Lower leg skin (tissue), 4 donors: ENCODE measurements at regions not wholly inside any gene's neighbourhood (a gene's known extent, or its start where the extent isn't known, plus 50 kb on each side); places are given as distances from the start of the nearest gene placed in this dataset.

ENCODE experiments used
- DNase-seq, 2 donors: peaks; one replicate each; pipeline ENCODE4 v3.0.0-alpha.2; 2019; ENCODE audit warnings: low spot score in 2 of 2
- H3K4me3 ChIP-seq: fragments of 200-600 bp; sonication (generic); 2 replicates; pipeline ENCODE4 v1.5.1; 2017; ENCODE audit warnings: mild to moderate bottlenecking, low read depth; ENCODE audit not compliant: poor library complexity, severe bottlenecking
- POLR2A ChIP-seq, 2 donors: fragments of 450-650 bp; IDR thresholded peaks; one replicate each; pipeline ENCODE4 v1.6.1; 2016 to 2017; ENCODE audit warnings: antibody characterized with exemption in 2 of 2, mild to moderate bottlenecking in 1 of 2, moderate library complexity in 1 of 2
- WGBS, 2 donors: methylation state at CpG; one replicate each; pipeline ENCODE4 v1.1.5; 2018; 5-methylcytosine and 5-hydroxymethylcytosine counted together
- intact Hi-C: fragments of 100-400 bp; cut with DNase I; formaldehyde crosslinking; loops from one replicate; pipeline ENCODE4 v1.15.0; 2023; ENCODE audit warnings: low total_unique reads
- TF ChIP-seq, protein P1 (sequence below), 3 donors: fragments of 450-650 bp; IDR thresholded peaks; one replicate each; pipeline ENCODE4 v1.5.1; 2016; ENCODE audit warnings: antibody characterized with exemption in 3 of 3, mild to moderate bottlenecking in 3 of 3, moderate library complexity in 2 of 3

DNA sequence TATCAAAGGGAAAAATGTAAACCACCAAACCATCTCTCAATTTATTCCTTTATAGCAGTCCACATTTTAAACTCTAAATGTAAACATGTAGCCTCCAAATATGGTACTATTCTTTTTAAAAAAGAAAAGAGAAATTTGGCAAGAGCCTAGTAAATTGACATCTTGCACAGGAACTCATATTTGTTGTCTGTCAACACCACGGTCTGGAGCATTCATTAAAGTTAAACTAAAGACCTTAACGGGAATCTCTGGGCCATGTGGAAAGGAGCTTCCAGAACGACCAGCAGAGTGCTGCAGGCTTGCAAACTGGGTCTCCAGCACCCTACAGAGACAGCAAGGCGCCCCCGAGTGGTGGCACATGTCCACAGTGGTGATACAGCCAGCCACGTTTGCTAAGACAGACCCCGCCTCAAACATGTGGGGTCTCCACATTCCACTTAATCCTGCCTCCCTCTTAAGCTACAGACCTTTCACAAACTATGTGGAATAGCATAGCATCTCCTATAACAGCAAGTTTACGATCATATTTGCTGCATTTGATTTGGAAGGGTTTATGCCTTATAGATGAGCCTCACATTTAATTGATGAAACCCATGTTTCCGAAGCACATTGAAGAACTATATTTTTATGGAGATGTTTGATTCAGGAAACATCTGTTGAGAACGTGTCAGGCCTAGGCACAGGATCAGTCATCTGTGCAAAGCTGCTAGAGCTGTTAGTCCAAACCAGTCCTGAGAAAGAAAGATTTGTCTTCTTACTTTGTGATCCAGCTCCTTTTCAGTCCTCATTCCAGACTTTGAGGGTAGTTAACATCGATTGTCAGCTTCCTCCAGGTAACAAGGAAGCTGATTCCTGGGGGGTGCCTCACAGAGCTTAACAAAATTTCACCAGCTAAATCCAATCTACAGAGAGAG is 96.4 kb upstream of the BACE2 start:
- no peak overlapping the region for H3K4me3 ChIP-seq
- intact Hi-C loops, result loop anchor here (10.0 kb wide), 1 partner anchor 607 kb away; no protein-coding TSS in a partner anchor
- DNase-seq, result no peak
- no peak for TF ChIP-seq POLR2A (IDR thresholded peaks at IDR 0.05)
- TF ChIP-seq, protein P1, sequence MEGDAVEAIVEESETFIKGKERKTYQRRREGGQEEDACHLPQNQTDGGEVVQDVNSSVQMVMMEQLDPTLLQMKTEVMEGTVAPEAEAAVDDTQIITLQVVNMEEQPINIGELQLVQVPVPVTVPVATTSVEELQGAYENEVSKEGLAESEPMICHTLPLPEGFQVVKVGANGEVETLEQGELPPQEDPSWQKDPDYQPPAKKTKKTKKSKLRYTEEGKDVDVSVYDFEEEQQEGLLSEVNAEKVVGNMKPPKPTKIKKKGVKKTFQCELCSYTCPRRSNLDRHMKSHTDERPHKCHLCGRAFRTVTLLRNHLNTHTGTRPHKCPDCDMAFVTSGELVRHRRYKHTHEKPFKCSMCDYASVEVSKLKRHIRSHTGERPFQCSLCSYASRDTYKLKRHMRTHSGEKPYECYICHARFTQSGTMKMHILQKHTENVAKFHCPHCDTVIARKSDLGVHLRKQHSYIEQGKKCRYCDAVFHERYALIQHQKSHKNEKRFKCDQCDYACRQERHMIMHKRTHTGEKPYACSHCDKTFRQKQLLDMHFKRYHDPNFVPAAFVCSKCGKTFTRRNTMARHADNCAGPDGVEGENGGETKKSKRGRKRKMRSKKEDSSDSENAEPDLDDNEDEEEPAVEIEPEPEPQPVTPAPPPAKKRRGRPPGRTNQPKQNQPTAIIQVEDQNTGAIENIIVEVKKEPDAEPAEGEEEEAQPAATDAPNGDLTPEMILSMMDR (IDR thresholded peaks at IDR 0.05), result no peak
- WGBS, 2 donors, result 48 to 51% methylated on average over 11 of the region's 11 CpGs

DNA sequence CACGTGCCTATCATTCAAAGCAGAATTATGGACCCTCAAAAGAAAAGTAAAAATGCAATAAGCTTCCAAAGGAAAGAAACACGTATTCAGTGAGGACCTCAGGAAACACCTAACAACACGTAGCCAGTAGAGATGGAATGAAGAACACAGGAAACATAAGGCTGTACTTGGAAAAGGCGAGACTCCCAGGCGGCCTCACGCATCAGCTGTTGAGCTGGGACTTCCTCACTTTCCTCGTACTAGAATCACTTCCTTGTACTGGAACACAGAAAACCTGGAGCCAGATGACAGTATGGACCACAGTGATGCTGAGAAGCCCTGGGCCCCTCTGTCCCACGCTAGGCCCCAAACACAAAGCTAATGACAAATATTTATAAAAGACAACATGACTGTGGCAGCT is 94.4 kb upstream of the BACE2 start:
- WGBS, 2 donors, result 64 to 67% methylated on average over 8 of the region's 8 CpGs
- no peak overlapping the region for H3K4me3 ChIP-seq
- intact Hi-C loops, result loop anchor here (10.0 kb wide), 1 partner anchor 609 kb away; no protein-coding TSS in a partner anchor
- no peak for DNase-seq
- TF ChIP-seq POLR2A (IDR thresholded peaks at IDR 0.05), result no peak
- TF ChIP-seq, protein P1 (IDR thresholded peaks at IDR 0.05), result no peak

DNA sequence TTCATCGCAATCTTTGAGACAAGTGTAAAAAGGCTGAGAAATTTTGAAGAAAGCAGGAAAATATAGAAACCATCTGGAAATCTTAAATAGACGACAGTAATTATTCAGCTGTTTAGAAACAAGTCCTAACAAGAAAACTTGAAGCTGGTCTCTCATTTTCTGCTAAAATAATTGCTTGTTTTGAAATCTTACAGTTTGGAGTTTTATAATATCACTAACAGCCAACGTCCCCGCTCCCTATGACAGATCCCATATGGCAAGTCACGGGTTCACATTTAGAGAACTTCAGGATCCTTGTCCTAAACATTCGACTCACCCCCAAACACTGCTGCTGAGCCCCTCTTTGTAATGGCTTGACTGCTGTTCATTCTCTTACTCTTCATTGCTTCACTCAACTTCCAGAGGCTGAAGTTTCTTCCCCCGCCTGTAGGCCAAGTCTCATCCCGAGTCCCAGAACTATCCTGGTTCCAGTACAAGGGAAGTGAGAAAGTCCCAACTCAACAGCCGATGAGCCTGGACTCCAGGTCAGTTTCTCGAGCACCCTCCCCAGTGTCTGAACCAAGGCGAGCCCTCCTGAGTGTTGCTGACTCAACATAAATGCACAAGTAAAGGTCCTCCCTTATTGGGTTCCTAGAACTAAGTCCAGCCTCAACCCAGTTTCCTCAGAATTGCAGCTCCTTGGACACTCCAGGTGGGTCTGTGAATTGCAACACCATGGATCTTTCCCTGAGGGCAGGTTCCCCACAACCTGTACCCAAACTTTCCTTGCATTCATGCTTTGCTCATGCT is 93.4 kb upstream of the BACE2 start:
- no peak overlapping the region for H3K4me3 ChIP-seq
- TF ChIP-seq, protein P1 (IDR thresholded peaks at IDR 0.05), result no peak
- no peak for TF ChIP-seq POLR2A (IDR thresholded peaks at IDR 0.05)
- no peak for DNase-seq
- intact Hi-C loops, result loop anchor here (10.0 kb wide), 1 partner anchor 610 kb away; no protein-coding TSS in a partner anchor
- WGBS, 2 donors, result 66 to 73% methylated on average over 11 of the region's 11 CpGs

DNA sequence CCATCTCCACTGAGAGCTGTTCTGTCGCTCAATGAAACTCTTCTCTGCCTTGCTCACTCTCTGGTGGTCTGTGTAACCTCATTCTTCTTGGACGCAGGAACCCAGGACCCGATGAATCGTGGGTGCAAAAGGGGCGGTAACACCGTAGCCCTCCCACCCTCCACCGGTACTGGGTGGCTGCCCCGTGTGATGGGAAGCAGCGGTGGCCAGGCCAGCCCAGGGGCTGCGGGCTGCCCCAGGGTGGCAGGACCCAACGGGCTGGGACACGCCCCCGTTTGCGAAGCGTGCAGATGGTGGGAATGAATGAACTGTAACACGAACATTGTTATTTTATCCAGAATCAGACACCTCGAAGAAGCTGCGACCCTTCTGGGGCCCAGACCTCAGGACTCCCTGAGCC is 92.3 kb upstream of the BACE2 start:
- TF ChIP-seq POLR2A (IDR thresholded peaks at IDR 0.05), result no peak
- TF ChIP-seq, protein P1 (IDR thresholded peaks at IDR 0.05), result no peak
- no peak overlapping the region for H3K4me3 ChIP-seq
- DNase-seq, result no peak
- 95 to 98% methylated on average over 16 to 17 of the region's 18 CpGs for WGBS, 2 donors
- intact Hi-C loops, result loop anchor here (10.0 kb wide), 1 partner anchor 611 kb away; no protein-coding TSS in a partner anchor

DNA sequence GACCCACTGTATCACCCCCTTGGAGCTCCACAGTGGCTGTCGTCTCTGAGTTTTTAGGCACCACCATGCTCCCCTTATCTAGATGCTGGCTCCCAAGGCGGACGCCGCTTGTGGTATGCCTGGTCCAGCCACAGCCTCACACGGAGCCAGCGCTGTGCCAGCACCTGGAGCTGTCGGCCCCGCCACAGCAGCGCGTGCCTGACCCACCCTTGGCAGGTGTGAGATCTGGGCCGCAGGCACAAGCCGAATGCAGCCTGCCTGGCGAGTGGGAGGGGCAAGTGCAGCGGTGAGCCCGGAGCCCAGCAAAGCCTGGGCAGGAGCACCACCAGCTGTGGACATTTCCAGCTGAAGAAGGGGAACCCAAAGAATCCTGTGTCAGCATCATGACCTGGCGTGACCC is 91.9 kb upstream of the BACE2 start:
- no peak overlapping the region for H3K4me3 ChIP-seq
- DNase-seq, result no peak
- intact Hi-C loops, result loop anchor here (10.0 kb wide), 1 partner anchor 611 kb away; no protein-coding TSS in a partner anchor
- no peak for TF ChIP-seq POLR2A (IDR thresholded peaks at IDR 0.05)
- TF ChIP-seq, protein P1 (IDR thresholded peaks at IDR 0.05), result no peak
- whole genome bisulfite sequencing, 2 donors, result 81 to 83% methylated on average over 16 of the region's 16 CpGs
